GM23338 (cell line): ENCODE measurements at regions not wholly inside any gene's neighbourhood (a gene's known extent, or its start where the extent isn't known, plus 50 kb on each side); places are given as distances from the start of the nearest gene placed in this dataset.

Experiments used
- CREB1 ChIP-seq: fragments of 250-450 bp; sonication (Bioruptor Pico); IDR thresholded peaks from 2 replicates; pipeline ENCODE4 v1.5.0; 2020; ENCODE audit warnings: low read depth, mild to moderate bottlenecking, moderate library complexity
- CTCF ChIP-seq, 2 experiments: fragments of 200-600 bp in 1 of 2; sonication (generic) in 1 of 2; conservative IDR thresholded peaks; 2 replicates each; pipeline versions ENCODE4 v1.5.1 to v1.6.1; 2016 to 2017; ENCODE audit warnings: antibody characterized with exemption in 2 of 2, low read depth in 2 of 2, mild to moderate bottlenecking in 2 of 2, moderate library complexity in 1 of 2
- EZH2 ChIP-seq: fragments of 200-600 bp; sonication (generic); IDR thresholded peaks from one replicate; pipeline ENCODE4 v1.8.0; 2017; ENCODE audit warnings: antibody characterized with exemption, mild to moderate bottlenecking, low read depth; ENCODE audit not compliant: unreplicated experiment
- EZH2phosphoT487 ChIP-seq: fragments of 200-600 bp; sonication (generic); IDR thresholded peaks from one replicate; pipeline ENCODE4 v1.8.1; 2018; ENCODE audit warnings: antibody characterized with exemption; ENCODE audit not compliant: unreplicated experiment
- POLR2AphosphoS5 ChIP-seq: IDR thresholded peaks from 2 replicates; pipeline ENCODE4 v1.6.1; 2016; ENCODE audit warnings: antibody characterized with exemption, low read depth
- REST ChIP-seq: IDR thresholded peaks from one replicate; pipeline ENCODE4 v1.6.1; 2018; ENCODE audit warnings: antibody characterized with exemption; ENCODE audit not compliant: unreplicated experiment

DNA sequence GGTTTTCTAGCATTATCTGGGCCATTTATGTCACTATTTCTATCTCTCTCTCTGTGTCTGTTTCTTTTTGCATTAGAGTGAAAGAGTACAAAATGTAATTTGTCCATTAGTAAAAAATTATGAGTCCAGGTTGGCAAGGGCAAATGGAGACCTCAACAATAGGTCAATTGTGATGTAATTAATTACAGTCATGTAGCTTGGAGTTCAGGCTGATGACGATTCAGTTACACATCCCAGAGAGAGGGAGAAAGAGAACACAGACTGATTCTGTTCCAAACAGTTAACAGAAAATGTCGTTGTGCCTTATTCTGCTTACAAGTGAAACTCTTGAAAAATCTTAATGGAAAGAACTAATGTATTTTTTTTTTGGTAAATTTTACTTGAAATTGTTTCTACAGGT is 83.3 kb downstream of the ATXN7L3B start:
- TF ChIP-seq CTCF (conservative IDR thresholded peaks at IDR 0.05; ENCODE audit: low read depth in 2 of 2), result no peak
- no peak for TF ChIP-seq POLR2AphosphoS5
- no peak for TF ChIP-seq EZH2
- TF ChIP-seq CREB1 (CRISPR knock-in tag), result no peak
- no peak for TF ChIP-seq EZH2phosphoT487
- no peak for TF ChIP-seq REST
